Hematopoietic multipotent progenitor cell treated with erythropoietin and hydrocortisone succinate and interleukin-3 and kit ligand, for 6 days (in vitro differentiated cells): ENCODE measurements at regions not wholly inside any gene's neighbourhood (a gene's known extent, or its start where the extent isn't known, plus 50 kb on each side); places are given as distances from the start of the nearest gene placed in this dataset.
"Not testable (repeated sequence)": the region's sequence is repeated elsewhere in the genome, so short reads cannot be mapped to it uniquely, and the experiment has no call there.

Experiments used
- DNase-seq: peaks from one replicate; pipeline ENCODE4 v3.0.0-alpha.2; 2015

GRCh38 chr1:224061436-224061835 is 52.5 kb upstream of the FBXO28 start:
- peak; percentile 86 for DNase-seq

- DNase-seq: peak; percentile 71
Observed at GRCh38 chr1:224059897-224060427, 53.9 kb upstream of the FBXO28 start.

DNA sequence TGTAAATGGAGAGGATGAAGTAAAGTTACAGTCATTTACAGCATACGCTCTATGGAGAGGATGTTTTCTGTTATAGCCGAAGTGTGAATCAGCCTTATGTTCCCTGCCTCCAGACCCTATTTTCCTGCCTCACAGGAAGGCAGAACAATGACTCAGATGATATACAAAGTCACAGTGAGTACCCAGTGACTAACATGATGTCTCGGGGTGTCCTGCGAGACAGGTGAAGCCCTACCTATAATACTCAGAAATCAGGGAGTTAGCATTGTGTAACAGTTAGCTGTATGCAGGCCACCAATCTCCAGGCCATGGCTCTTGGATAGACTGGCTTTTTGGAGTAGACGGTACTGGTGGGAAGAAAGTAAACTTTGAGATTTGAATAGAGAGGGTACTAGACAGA is 55.6 kb upstream of the FBXO28 start:
- no peak for DNase-seq

DNA sequence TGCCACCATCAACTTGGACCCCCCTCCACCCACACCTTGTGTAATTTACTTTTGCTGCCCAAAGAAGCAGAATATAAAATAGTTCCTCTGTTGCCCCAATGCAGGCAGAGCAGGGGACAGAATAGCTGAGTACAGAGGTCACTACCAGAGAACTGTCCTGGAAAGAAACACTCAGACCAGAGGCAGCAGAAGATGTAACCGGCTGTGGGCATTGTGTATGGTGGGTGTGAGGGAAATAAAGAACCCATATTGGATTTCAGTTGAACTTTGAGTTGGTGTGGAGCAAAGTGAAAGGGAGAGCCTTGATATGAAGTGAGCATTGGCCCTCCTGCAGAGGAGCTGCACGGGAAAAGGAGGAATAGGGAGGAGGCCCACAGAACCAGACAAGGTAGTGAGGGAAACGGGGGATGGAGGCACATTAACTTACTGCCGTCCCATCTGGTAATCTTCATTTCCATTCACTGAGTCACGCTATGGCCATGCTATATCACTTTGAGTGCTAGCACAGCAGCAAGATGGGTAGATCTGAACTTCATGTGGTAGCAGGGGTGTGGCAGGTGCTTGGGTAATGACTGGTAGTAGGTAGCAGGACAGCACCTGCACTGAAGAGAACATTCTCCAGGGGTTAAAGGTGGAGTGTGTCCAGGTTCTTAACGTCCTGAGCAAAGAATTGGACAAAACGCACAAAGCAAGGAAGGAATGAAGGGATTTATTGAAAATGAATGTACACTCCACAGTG is 56.3 kb upstream of the FBXO28 start:
- no peak for DNase-seq

DNA sequence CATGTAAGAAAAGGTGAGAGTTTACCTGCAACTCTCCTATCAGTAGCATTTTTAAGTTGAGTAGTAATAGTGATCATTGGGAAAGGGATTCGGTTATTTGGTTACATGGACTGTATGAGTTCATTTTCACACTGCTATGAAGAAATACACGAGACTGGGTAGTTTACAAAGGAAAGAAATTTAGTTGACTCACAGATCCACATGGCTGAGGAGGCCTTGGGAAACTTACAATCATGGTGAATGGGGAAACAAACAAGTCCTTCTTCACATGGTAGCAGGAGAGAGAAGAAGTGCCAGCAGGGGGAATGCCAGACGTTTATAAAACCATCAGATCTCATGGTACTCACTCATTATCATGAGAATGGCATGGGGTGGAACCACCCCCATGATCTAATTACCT is 59.3 kb upstream of the FBXO28 start:
- DNase-seq: no peak

DNA sequence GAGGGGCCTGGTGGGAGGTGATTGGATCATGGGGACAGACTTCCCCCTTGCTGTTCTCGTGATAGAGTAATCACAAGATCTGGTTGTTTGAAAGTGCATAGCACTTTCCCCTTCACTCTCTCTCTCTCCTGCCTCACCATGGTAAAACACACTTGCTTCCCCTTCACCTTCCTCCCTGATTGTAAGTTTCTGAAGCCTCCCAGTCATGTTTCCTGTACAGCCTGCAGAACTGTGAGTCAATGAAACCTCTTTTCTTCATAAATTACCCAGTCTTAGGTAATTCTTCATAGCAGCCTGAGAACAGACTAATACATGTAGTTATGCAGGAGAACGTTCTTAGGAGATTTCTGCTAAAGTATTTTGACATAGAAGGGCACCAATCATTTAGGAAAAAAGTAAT is 59.9 kb upstream of the FBXO28 start:
- DNase-seq: no peak

- no peak for DNase-seq
Observed at GRCh38 chr1:224053456-224053855, 60.5 kb upstream of the FBXO28 start.

DNA sequence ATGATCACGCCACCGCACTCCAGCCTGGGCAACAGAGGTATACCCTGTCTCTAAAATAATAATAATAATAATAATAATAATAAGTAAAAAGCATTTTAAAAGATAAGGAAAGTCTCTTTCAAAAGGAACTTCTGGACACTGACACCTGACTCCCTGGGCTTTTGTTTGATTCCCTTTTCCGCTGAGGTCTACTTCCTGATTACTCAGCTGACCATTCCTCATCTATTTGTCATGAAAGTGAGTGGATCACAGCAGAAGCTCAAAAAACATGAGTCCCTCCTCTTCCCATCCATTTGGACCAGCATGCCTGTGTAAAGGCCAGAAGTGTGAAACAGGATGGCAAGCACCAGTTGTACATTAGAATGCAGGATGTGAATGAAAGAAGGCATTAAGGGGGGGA is 61.1 kb upstream of the FBXO28 start:
- DNase-seq: no peak

GRCh38 chr1:224051782-224052181 is 62.1 kb upstream of the FBXO28 start:
- DNase-seq: not testable (repeated sequence)

- DNase-seq: no peak
Observed at GRCh38 chr1:224051086-224051406, 62.9 kb upstream of the FBXO28 start.

DNA sequence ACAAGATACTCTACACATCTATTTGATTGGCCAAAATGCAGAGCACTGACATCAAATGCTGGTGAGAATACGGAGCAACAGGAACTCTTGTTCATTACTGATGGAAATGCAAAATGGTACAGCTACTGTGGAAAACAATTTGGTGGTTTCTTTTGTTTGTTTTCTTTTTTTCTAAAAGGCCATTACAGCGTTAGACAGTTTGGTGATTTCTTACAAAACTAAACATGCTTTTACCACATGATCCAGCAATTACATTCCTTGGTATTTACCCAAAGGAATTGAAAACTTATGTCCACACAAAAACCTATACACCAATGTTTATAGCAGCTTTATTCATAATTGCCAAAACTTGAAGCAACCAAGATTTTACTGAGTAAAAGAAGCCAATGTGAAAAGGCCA is 66.4 kb upstream of the FBXO28 start:
- no peak for DNase-seq

GRCh38 chr1:224045556-224045955 is 68.4 kb upstream of the FBXO28 start:
- DNase-seq: no peak

- DNase-seq: no peak
Observed at GRCh38 chr1:224044420-224044819, 69.5 kb upstream of the FBXO28 start.

- no peak for DNase-seq
Observed at GRCh38 chr1:224042557-224043118, 71.3 kb upstream of the FBXO28 start.

DNA sequence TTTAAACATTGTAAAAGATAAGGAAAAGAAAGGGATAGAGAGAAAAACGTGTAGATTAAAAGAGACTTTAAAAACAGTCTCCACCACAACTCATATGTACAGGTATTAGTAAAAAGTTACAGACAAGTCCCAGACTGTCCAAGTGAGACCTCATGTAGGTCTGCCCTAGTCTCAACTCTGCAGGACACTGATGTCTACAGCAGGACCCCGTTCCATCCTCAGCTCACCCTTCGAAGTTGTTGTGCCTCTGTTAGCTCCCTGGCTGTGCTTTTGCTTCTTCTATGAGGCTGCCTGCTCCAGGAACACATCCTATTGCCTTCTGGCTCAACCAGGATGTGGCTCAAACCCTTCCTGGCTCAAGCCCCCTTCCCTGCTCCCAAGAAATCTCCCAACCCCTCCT is 72.9 kb upstream of the FBXO28 start:
- no peak for DNase-seq

- DNase-seq: not testable (repeated sequence)
Observed at GRCh38 chr1:224040423-224040822, 73.5 kb upstream of the FBXO28 start.

DNA sequence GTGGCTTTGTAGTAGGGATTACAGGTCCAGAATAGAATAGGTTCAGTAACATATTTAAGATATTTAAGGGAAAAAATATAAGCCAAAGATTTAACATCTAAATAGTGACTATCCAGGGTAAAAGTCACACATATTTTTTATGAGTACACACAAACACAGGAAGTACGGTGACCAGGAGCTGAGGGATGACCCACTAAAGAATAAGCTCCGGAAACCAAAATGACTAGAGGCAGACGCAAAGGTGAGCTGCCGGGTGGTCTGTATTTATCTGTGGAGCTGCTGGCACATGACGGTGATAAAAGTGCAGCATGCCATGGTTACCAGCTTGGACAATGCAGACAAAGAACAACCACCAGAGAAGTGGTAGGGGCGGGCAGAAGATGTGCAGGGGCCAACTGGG is 73.9 kb upstream of the FBXO28 start:
- DNase-seq: not testable (repeated sequence)

DNA sequence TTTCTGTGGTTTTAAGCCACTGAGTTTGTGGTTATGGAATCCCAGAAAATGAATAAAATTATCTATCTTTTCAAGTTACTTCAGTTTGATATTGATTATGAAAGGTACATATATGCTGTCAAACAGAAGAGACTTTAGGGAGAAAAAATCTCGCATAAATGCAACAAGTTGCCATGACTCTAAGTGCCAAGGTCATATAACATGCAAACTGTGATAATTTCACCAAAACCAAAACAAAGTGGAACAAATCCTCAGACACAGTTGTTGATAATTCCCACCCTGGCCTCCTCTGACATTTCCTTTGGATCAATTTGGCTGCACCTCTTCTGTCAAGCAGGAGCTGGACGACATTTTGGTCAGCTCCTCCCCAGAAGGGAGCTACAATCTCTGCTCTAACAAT is 75.1 kb upstream of the FBXO28 start:
- DNase-seq: not testable (repeated sequence)

GRCh38 chr1:224037362-224037761 is 76.5 kb upstream of the FBXO28 start:
- DNase-seq: not testable (repeated sequence)

DNA sequence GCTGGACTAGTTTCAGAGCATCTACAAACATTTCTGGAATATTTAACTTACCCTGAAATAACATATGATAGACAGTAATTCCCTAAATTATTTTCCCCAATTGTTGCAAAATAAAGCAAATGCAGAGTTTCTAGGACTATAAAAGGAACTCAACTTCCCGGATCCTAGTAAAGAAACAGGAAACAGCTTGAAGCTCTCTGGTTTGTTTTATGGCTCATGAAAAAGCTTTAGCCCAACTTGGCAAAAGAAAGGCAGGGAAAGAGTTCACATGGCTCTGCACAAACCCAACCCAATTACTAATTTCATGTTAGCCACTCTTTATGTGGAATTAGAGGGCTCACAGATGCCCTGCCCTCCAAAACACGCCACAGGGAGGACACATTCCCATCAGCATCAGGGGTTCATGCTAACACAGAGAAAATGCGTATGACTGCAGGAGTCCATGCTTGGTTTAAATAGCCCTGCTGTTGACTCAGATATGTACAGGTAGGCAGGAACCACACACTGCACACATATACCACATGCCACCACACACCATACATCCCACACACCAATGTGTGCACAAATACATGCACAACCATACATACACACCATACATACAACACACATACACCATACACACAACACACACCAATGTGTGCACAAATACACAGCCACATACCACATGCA is 81.2 kb upstream of the FBXO28 start:
- DNase-seq: not testable (repeated sequence)

DNA sequence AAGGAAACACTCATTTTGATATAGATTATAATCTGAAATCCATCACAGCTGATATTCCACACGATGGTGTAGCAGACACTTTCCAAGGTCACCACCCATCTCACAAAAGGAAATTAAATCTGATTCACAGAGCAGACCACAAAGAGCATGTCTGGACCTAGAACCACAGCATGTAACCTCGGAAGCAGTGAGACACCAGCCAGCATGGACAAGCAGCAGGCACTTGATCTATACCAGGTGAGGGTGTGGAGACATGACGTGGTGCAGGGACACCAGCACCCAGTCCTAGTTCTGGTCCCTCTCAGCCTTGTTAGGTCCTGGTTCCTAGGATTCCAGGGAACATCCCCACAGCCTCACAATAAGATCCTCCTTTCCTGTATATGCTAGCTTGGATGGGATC is 81.9 kb upstream of the FBXO28 start:
- DNase-seq: not testable (repeated sequence)

DNA sequence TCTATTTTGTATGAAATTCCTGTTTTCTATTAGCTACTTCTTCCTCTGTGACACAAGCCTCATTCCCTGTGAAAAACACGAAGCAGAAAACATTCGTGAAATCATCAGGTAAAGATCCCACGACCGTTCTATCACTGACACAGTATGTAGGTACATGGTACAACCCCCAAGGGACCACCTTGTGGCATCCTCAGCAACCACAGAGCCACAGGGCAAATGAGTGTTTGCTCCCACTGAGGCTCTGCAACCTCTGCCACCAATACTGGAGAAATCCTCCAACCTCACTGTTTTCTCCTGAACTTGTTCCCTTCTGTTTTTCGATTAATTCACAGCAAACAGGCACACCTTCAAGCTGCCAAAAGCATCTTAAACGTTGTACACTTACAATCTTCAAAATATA is 83.7 kb upstream of the FBXO28 start:
- DNase-seq: not testable (repeated sequence)

GRCh38 chr1:224029286-224030025 is 84.5 kb upstream of the FBXO28 start:
- not testable (repeated sequence) for DNase-seq
